K562 (cell line): ENCODE measurements at regions not wholly inside any gene's neighbourhood (a gene's known extent, or its start where the extent isn't known, plus 50 kb on each side); places are given as distances from the start of the nearest gene placed in this dataset.
"Not testable (repeated sequence)": the region's sequence is repeated elsewhere in the genome, so short reads cannot be mapped to it uniquely, and the experiment has no call there.

Experiments
- ATAC-seq: fragments of 200-7000 bp; cut with Tn5 transposase; 3 replicates; pipeline ENCODE4 v1.9.1; 2020; ENCODE audit warnings: moderate library complexity
- BruUV-seq: library from RNA; stranded (reverse); fragments of 400-500 nt; replicated peaks from 2 replicates; lab custom pipeline; 2021; lab: Mats Ljungman, UMichigan
- CTCF ChIA-PET: fragments of 300-600 bp; formaldehyde crosslinking; extraction: SDS; loops from one replicate; lab custom pipeline; 2021; ENCODE audit warnings: low intra/inter-chr PET ratio; lab: Yijun Ruan, JAX
- POLR2A ChIA-PET: fragments of 300-600, 350-650 bp; sonication (Branson Sonifier 250); formaldehyde crosslinking; extraction: SDS; loops from one replicate; lab custom pipeline; 2021; ENCODE audit warnings: antibody characterized with exemption, inconsistent platforms; lab: Yijun Ruan, JAX
- DNase-seq, 4 experiments: peaks; one replicate each; pipeline versions ENCODE4 v3.0.0 to v3.0.0-alpha.2; 2011 to 2018; ENCODE audit warnings: low spot score in 3 of 4, mixed read lengths in 3 of 4; ENCODE audit errors: extremely low read depth in 1 of 4
- FAIRE-seq: peaks from 2 replicates; lab custom pipeline; 2011; peaks lifted over from hg19 to GRCh38; lab: Jason Lieb, UNC
- H2AFZ ChIP-seq: 2 replicates; pipeline ENCODE4 v1.6.0; 2011; ENCODE audit warnings: low read depth, low read length, control low read depth, inconsistent platforms
- H3K27ac ChIP-seq: fragments of 200-600 bp; 3 replicates; pipeline ENCODE4 v1.8.0; 2011; ENCODE audit warnings: low read depth, mild to moderate bottlenecking, control low read depth, inconsistent platforms, low read length, moderate library complexity, mixed read lengths; ENCODE audit errors: extremely low read depth
- H3K27me3 ChIP-seq, 2 experiments: fragments of 300-600 bp in 1 of 2; 2 replicates in 1 of 2; 3 replicates in 1 of 2; pipeline versions ENCODE4 v1.6.0 to v1.8.0; 2011; ENCODE audit warnings: inconsistent platforms in 2 of 2, low read length in 2 of 2, mild to moderate bottlenecking in 1 of 2, mixed read lengths in 1 of 2, moderate library complexity in 1 of 2; ENCODE audit not compliant: control insufficient read depth in 2 of 2, insufficient read depth in 2 of 2
- H3K36me3 ChIP-seq: fragments of 300-600 bp; 3 replicates; pipeline ENCODE4 v1.8.0; 2011; ENCODE audit warnings: mild to moderate bottlenecking, low read length, inconsistent platforms; ENCODE audit not compliant: control insufficient read depth, insufficient read depth
- H3K4me1 ChIP-seq, 2 experiments: fragments of 200-600 bp in 1 of 2; replicated peaks in 1 of 2; 2 replicates in 1 of 2; 3 replicates in 1 of 2; pipeline versions ENCODE4 v1.5.1 to v1.8.0; 2011; ENCODE audit warnings: inconsistent platforms in 2 of 2, low read length in 2 of 2, mild to moderate bottlenecking in 1 of 2, mixed read lengths in 1 of 2, moderate library complexity in 1 of 2; ENCODE audit not compliant: control insufficient read depth in 2 of 2, insufficient read depth in 2 of 2
- H3K4me2 ChIP-seq: 2 replicates; pipeline ENCODE4 v1.6.1; 2011; ENCODE audit warnings: low read length, control low read depth, inconsistent platforms, mixed read lengths; ENCODE audit not compliant: insufficient read depth
- H3K4me3 ChIP-seq: fragments of 200-600 bp; sonication (generic), shearing (Covaris generic); 2 replicates; pipeline ENCODE4 v1.5.1; 2016; ENCODE audit warnings: control low read depth, inconsistent platforms
- H3K79me2 ChIP-seq: fragments of 200-600 bp; 3 replicates; pipeline ENCODE4 v1.8.0; 2011; ENCODE audit warnings: low read length, inconsistent platforms; ENCODE audit not compliant: control insufficient read depth, insufficient read depth
- H3K9ac ChIP-seq, 2 experiments: 2 replicates each; pipeline versions ENCODE4 v1.6.0 to v1.6.1; 2011; ENCODE audit warnings: low read depth in 2 of 2, low read length in 2 of 2, control low read depth in 1 of 2, inconsistent platforms in 1 of 2, mild to moderate bottlenecking in 1 of 2, mixed read lengths in 1 of 2; ENCODE audit not compliant: insufficient read depth in 1 of 2
- H3K9me1 ChIP-seq: one replicate; pipeline ENCODE4 v1.6.0; 2011; ENCODE audit warnings: inconsistent platforms, mild to moderate bottlenecking, low read length, moderate library complexity; ENCODE audit not compliant: control insufficient read depth, insufficient read depth
- H3K9me3 ChIP-seq: replicated peaks from 2 replicates; pipeline ENCODE4 v1.5.1; 2011; ENCODE audit warnings: low read depth, low read length, inconsistent platforms; ENCODE audit not compliant: control insufficient read depth, insufficient read depth
- H4K20me1 ChIP-seq: replicated peaks from 2 replicates; pipeline ENCODE4 v1.6.1; 2011; ENCODE audit warnings: low read length, inconsistent platforms, mixed read lengths; ENCODE audit not compliant: control insufficient read depth, insufficient read depth
- DACH1 ChIP-seq: fragments of 450-650 bp; IDR thresholded peaks from 2 replicates; pipeline ENCODE4 v1.6.1; 2018; ENCODE audit not compliant: partially characterized antibody
- ETV6 ChIP-seq, 3 experiments: fragments of 150-350 bp in 1 of 3; sonication (generic) in 1 of 3; formaldehyde crosslinking in 1 of 3; IDR thresholded peaks; 2 replicates each; pipeline versions ENCODE4 v1.6.1 to v1.8.0; 2014 to 2022; ENCODE audit warnings: borderline replicate concordance in 2 of 3, low read depth in 2 of 3, antibody characterized with exemption in 1 of 3, low read length in 1 of 3, mild to moderate bottlenecking in 1 of 3, missing genetic modification reagents in 1 of 3
- MEF2D ChIP-seq: conservative IDR thresholded peaks from 2 replicates; pipeline ENCODE4 v1.6.1; 2016; ENCODE audit warnings: low read depth, missing genetic modification characterization, missing compliant biosample characterization
- TGIF2 ChIP-seq: sonication (generic); formaldehyde crosslinking; IDR thresholded peaks from 2 replicates; pipeline ENCODE4 v1.8.1; 2022; ENCODE audit warnings: mild to moderate bottlenecking, missing genetic modification reagents, moderate library complexity
- ZNF512 ChIP-seq: IDR thresholded peaks from 2 replicates; pipeline ENCODE4 v1.6.1; 2016; ENCODE audit warnings: missing genetic modification characterization, missing compliant biosample characterization
- WGBS: fragments of 100-300 bp; shearing (Covaris generic); methylation state at CpG from one replicate; pipeline ENCODE4 v1.1.6; 2016; ENCODE audit warnings: low coverage, mixed read lengths; ENCODE audit not compliant: insufficient coverage; ENCODE audit errors: missing lambda C conversion rate; 5-methylcytosine and 5-hydroxymethylcytosine counted together
- in situ Hi-C: fragments of 300-500 bp; cut with MboI; formaldehyde crosslinking; loops from 4 replicates; pipeline ENCODE4 v1.15.0; 2018; ENCODE audit warnings: inconsistent platforms, mixed read lengths
- intact Hi-C: fragments of 100-400 bp; cut with micrococcal nuclease; formaldehyde crosslinking; loops from 2 replicates; pipeline ENCODE4 v1.14.2; 2022

GRCh38 chr12:72995029-72995428, 722.9 kb downstream of the TRHDE start:
- DNase-seq; H3K4me3 ChIP-seq; H3K79me2 ChIP-seq; intact Hi-C loops; H3K4me2 ChIP-seq; H3K27ac ChIP-seq; H4K20me1 ChIP-seq; BruUV-seq; in situ Hi-C loops; H3K36me3 ChIP-seq; H3K9ac ChIP-seq; POLR2A ChIA-PET; TF ChIP-seq ETV6 (IDR thresholded peaks at IDR 0.05; ENCODE audit: borderline replicate concordance in 1 of 2, low read depth in 2 of 2, low read length in 1 of 2): not testable (repeated sequence)
- peak; percentile 70 for TF ChIP-seq DACH1
- TF ChIP-seq ETV6 (CRISPR knock-in tag; IDR thresholded peaks at IDR 0.05; ENCODE audit: borderline replicate concordance), result peak; percentile 86; the same call in 1 of the 2 replicates
- peak; percentile 34; the same call in 1 of the 2 replicates for TF ChIP-seq TGIF2 (CRISPR knock-in tag)
- TF ChIP-seq, all 486 proteins: peak for 3; not testable (repeated sequence) for 483
- H3K4me1 ChIP-seq, CTCF ChIA-PET, H3K27me3 ChIP-seq, FAIRE-seq, H3K9me3 ChIP-seq, H3K9me1 ChIP-seq, H2AFZ ChIP-seq, ATAC-seq: not testable (repeated sequence)

GRCh38 chr12:72995616-72996015, 723.4 kb downstream of the TRHDE start:
- H3K79me2 ChIP-seq, result no peaks in the 10 kb centered on the region
- intact Hi-C loops (no loop called here), in situ Hi-C loops (no loop called here)
- no TSS peak for BruUV-seq
- TF ChIP-seq ZNF512, result peak; percentile 65; the same call in 1 of the 2 replicates
- TF ChIP-seq MEF2D (tag), result no peak
- no peaks in the 10 kb centered on the region for H3K27me3 ChIP-seq
- H3K9me3 ChIP-seq, result no peaks in the 10 kb centered on the region
- H3K9me1 ChIP-seq, result no peaks in the 10 kb centered on the region
- no peaks in the 10 kb centered on the region for H3K4me1 ChIP-seq
- no peak for DNase-seq
- ChIA-PET CTCF (no interaction called here), POLR2A (no interaction called here)
- H3K27ac ChIP-seq, result peak overlapping the region; percentile 40; the same call in 1 of the 3 replicates
- H3K4me3 ChIP-seq, result no peak overlapping the region
- H4K20me1 ChIP-seq, result no peaks in the 10 kb centered on the region
- WGBS, result 2% methylated on average over 5 of the region's 5 CpGs
- no peak for ATAC-seq
- H2AFZ ChIP-seq, result no peak overlapping the region
- no peaks in the 10 kb centered on the region for H3K36me3 ChIP-seq
- no peak for FAIRE-seq
- no peak overlapping the region for H3K4me2 ChIP-seq
- H3K9ac ChIP-seq, result no peak overlapping the region

GRCh38 chr12:73001806-73002205, 729.6 kb downstream of the TRHDE start:
- H3K36me3 ChIP-seq, DNase-seq, in situ Hi-C loops, H3K9me1 ChIP-seq, ATAC-seq, H4K20me1 ChIP-seq, BruUV-seq, H3K27me3 ChIP-seq, intact Hi-C loops, H3K4me3 ChIP-seq, FAIRE-seq, H3K27ac ChIP-seq, H3K4me2 ChIP-seq, POLR2A ChIA-PET, H3K4me1 ChIP-seq, CTCF ChIA-PET, H2AFZ ChIP-seq, H3K9me3 ChIP-seq, H3K9ac ChIP-seq, H3K79me2 ChIP-seq: not testable (repeated sequence)
- WGBS, result 0% methylated on average over 3 of the region's 3 CpGs
